ENCODE measurements at regions not wholly inside any gene's neighbourhood (a gene's known extent, or its start where the extent isn't known, plus 50 kb on each side); places are given as distances from the start of the nearest gene placed in this dataset.
A peak's percentile ranks its signal among the peaks of the same experiment; 100 is the strongest.
"Not testable (repeated sequence)": the region's sequence is repeated elsewhere in the genome, so short reads cannot be mapped to it uniquely, and the experiment has no call there.

GRCh38 chr6:150493552-150493951 lies 106.1 kb upstream of the PLEKHG1 start:
- DNase-seq (ENCODE audit: low spot score), result not testable (repeated sequence)
- intact Hi-C loops (cut with DNase I), result loop anchor here (10.0 kb wide), 1 partner anchor 81 kb away; no protein-coding TSS in a partner anchor

- intact Hi-C loops (cut with DNase I), result loop anchor here (10.0 kb wide), 1 partner anchor 81 kb away; no protein-coding TSS in a partner anchor
- DNase-seq (ENCODE audit: low spot score), result no peak
Measured at GRCh38 chr6:150494241-150494640, 105.4 kb upstream of the PLEKHG1 start.

GRCh38 chr6:150495126-150495525 lies 104.6 kb upstream of the PLEKHG1 start:
- no peak for DNase-seq (ENCODE audit: low spot score)
- intact Hi-C loops (cut with DNase I), result loop anchor here (10.0 kb wide), 1 partner anchor 80 kb away; no protein-coding TSS in a partner anchor

GRCh38 chr6:150496629-150497028 lies 103.1 kb upstream of the PLEKHG1 start:
- intact Hi-C loops (cut with DNase I), result loop anchor here (10.0 kb wide), 1 partner anchor 78 kb away; no protein-coding TSS in a partner anchor
- DNase-seq (ENCODE audit: low spot score), result no peak

- intact Hi-C loops (cut with DNase I), result loop anchor here (10.0 kb wide), 1 partner anchor 75 kb away; no protein-coding TSS in a partner anchor
- DNase-seq (ENCODE audit: low spot score), result no peak
Measured at GRCh38 chr6:150499882-150500312, 99.8 kb upstream of the PLEKHG1 start.

- intact Hi-C loops (cut with DNase I); DNase-seq (ENCODE audit: low spot score): not testable (repeated sequence)
Measured at GRCh38 chr6:150500568-150500967, 99.1 kb upstream of the PLEKHG1 start.

- DNase-seq (ENCODE audit: low spot score), result no peak
- intact Hi-C loops (cut with DNase I), result no loop called here
Measured at GRCh38 chr6:150503041-150503440, 96.6 kb upstream of the PLEKHG1 start.

GRCh38 chr6:150503586-150504339 lies 95.9 kb upstream of the PLEKHG1 start:
- intact Hi-C loops (cut with DNase I), result no loop called here
- no peak for DNase-seq (ENCODE audit: low spot score)

GRCh38 chr6:150507361-150507760 lies 92.3 kb upstream of the PLEKHG1 start:
- DNase-seq (ENCODE audit: low spot score); intact Hi-C loops (cut with DNase I): not testable (repeated sequence)

- no peak for DNase-seq (ENCODE audit: low spot score)
- intact Hi-C loops (cut with DNase I), result no loop called here
Measured at GRCh38 chr6:150510576-150510975, 89.1 kb upstream of the PLEKHG1 start.

- intact Hi-C loops (cut with DNase I), result no loop called here
Measured at GRCh38 chr6:150511313-150511712, 88.4 kb upstream of the PLEKHG1 start.

GRCh38 chr6:150514806-150515380 lies 84.8 kb upstream of the PLEKHG1 start:
- intact Hi-C loops (cut with DNase I), result no loop called here

More at GRCh38 chr6:150511313-150511712, 88.4 kb upstream of the PLEKHG1 start:
- DNase-seq (ENCODE audit: low spot score), result no peak

GRCh38 chr6:150516199-150516598 lies 83.5 kb upstream of the PLEKHG1 start:
- intact Hi-C loops (cut with DNase I), result no loop called here
- DNase-seq (ENCODE audit: low spot score), result no peak

More at GRCh38 chr6:150514806-150515380, 84.8 kb upstream of the PLEKHG1 start:
- DNase-seq (ENCODE audit: low spot score), result no peak

GRCh38 chr6:150517175-150517574 lies 82.5 kb upstream of the PLEKHG1 start:
- intact Hi-C loops (cut with DNase I), result no loop called here
- no peak for DNase-seq (ENCODE audit: low spot score)

GRCh38 chr6:150521482-150521881 lies 78.2 kb upstream of the PLEKHG1 start:
- intact Hi-C loops (cut with DNase I), result no loop called here
- DNase-seq (ENCODE audit: low spot score), result no peak

GRCh38 chr6:150523216-150523615 lies 76.5 kb upstream of the PLEKHG1 start:
- DNase-seq (ENCODE audit: low spot score); intact Hi-C loops (cut with DNase I): not testable (repeated sequence)

GRCh38 chr6:150525300-150525699 lies 74.4 kb upstream of the PLEKHG1 start:
- intact Hi-C loops (cut with DNase I), result no loop called here
- DNase-seq (ENCODE audit: low spot score), result no peak

- no peak for DNase-seq (ENCODE audit: low spot score)
- intact Hi-C loops (cut with DNase I), result no loop called here
Measured at GRCh38 chr6:150527100-150527499, 72.6 kb upstream of the PLEKHG1 start.

GRCh38 chr6:150528648-150529285 lies 70.9 kb upstream of the PLEKHG1 start:
- intact Hi-C loops (cut with DNase I), result no loop called here
- DNase-seq (ENCODE audit: low spot score), result peak; percentile 81

GRCh38 chr6:150529646-150530045 lies 70.0 kb upstream of the PLEKHG1 start:
- intact Hi-C loops (cut with DNase I), result no loop called here

More at GRCh38 chr6:150529646-150530045, 70.0 kb upstream of the PLEKHG1 start:
- DNase-seq (ENCODE audit: low spot score), result no peak
